Embryonic facial prominence (tissue), 1 donor: ENCODE measurements at regions not wholly inside any gene's neighbourhood (a gene's known extent, or its start where the extent isn't known, plus 50 kb on each side); places are given as distances from the start of the nearest gene placed in this dataset.
A peak's percentile ranks its signal among the peaks of the same experiment; 100 is the strongest.
"Not testable (repeated sequence)": the region's sequence is repeated elsewhere in the genome, so short reads cannot be mapped to it uniquely, and the experiment has no call there.

Source experiments
- DNase-seq: peaks from one replicate; pipeline ENCODE4 v3.0.0-alpha.2; 2016; ENCODE audit errors: extremely low spot score

- peak; percentile 50 for DNase-seq
Measured at GRCh38 chr7:101743241-101743994, 74.0 kb upstream of the CUX1 start.

DNA sequence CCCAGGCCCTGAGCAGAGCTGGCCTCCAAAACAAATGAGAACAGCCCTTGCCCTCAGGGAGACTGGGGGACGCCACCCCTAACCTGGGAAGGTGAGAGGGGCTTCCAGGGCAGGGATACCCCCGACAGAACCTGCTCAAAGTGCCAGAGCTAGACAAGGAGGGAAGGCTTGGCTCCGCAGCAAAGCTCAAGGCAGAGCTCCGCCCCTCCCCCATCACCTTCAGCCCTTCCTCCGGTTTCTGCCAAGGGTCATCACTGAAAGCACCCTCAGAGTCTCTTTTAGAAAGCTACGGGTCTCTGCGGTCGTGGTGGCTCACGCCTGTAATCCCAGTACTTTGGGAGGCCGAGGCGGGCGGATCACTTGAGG, 73.4 kb upstream of the CUX1 start:
- no peak for DNase-seq

DNA sequence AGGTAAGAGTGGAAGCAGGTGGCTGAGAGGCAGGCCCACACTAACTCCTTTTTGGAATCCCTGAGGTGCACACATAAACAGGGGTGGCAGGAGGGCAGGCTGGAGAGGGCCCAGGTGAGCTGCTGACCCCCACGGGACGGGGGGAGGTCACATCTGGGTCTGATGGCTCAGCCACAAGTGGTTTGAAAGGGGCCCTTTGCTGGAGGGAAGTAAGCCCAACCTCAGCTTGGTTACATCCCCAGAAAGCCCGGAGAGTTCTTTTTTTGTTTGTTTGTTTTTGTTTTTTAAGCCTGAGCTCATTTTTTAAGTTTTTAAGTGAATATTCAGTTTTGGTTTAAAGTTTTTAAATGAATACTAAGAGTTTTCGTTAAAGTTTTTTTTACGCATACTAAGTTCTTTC, 72.8 kb upstream of the CUX1 start:
- no peak for DNase-seq

GRCh38 chr7:101746314-101746713, 71.1 kb upstream of the CUX1 start:
- DNase-seq, result no peak

GRCh38 chr7:101747053-101747878, 70.2 kb upstream of the CUX1 start:
- DNase-seq, result no peak

- no peak for DNase-seq
Measured at GRCh38 chr7:101747879-101748345, 69.5 kb upstream of the CUX1 start.

GRCh38 chr7:101749891-101750290, 67.5 kb upstream of the CUX1 start:
- DNase-seq, result no peak

DNA sequence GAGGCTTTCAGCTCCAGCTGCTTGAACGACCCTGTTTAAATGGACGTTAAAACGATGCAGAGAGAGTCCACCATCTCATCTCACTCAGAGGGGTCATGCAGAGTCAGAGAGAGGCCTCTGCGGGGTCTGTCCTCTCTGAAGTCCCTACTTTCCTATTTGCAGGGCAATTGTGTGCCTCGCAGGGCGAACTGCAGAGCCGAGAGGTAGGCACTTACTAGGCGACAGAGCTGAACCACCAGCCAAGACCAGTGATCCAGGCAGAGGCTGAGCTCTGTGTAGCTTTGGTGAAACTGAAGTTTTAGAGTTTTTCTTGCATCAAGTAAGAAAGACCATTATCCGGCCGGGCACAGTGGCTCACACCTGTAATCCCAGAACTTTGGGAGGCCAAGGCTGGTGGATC, 64.1 kb upstream of the CUX1 start:
- DNase-seq, result no peak

GRCh38 chr7:101754424-101755159, 62.8 kb upstream of the CUX1 start:
- peak; percentile 54 for DNase-seq

DNA sequence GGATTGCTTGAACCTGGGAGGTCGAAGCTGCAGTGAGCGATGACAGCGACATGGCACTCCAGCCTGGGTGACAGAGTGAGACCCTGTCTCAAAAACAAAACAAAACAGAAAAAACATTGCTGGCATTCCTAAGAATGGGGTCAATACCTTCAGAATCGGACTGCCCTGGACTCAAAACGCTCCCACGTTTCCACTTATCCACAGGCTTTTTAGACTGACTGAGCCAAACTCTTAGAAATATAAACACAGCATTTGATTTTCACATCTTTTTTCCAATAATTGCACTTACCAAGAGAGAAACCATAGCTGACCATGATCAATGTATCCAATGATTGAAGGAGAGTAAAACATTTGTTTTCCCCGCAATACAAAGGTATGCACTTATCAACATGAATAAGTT, 59.5 kb upstream of the CUX1 start:
- DNase-seq, result no peak

DNA sequence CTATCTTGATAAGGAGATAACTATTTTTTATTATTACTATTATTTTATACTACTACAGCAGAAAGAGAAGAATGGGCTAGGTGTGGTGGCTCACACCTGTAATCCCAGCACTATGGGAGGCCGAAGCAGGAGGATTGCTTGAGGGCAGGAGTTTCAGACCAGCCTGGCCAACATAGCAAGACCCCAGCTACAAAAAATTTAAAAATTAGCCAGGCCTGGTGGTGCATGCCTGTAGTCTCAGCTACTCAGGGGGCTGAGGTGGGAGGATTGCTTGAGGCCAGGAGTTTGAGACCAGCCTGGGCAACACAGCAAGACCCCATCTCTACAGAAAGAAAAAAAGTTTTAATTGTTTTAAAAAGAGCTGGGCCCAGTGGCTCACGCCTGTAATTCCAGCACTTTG, 58.9 kb upstream of the CUX1 start:
- not testable (repeated sequence) for DNase-seq

- no peak for DNase-seq
Measured at GRCh38 chr7:101764221-101764620, 53.2 kb upstream of the CUX1 start.

DNA sequence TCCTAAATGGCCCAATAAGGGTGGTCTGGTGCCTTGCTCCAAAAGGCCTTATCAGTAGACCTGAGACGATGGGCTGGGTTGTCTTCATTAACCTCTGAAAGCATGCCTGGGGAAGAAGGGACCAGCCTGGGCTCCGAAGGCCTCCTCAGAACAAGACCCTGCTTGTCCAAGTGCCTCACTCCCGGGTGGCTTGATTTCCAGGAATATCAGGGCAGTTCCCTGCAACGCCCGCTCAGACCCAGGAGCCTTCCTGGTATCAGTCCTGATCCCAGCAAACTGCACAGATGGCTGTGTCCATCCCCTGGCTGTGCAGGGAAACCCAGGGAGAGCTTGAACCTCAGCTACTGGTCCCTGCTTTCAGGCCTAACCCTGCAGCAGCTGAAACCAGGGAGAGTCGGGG, 49.9 kb upstream of the CUX1 start:
- no peak for DNase-seq
